Astrocyte (in vitro differentiated cells and primary cell): ENCODE measurements at regions not wholly inside any gene's neighbourhood (a gene's known extent, or its start where the extent isn't known, plus 50 kb on each side); places are given as distances from the start of the nearest gene placed in this dataset.

Experiments
- DNase-seq: peaks from one replicate; pipeline ENCODE4 v3.0.0-alpha.2; 2010; ENCODE audit warnings: low read depth
- FAIRE-seq: peaks from 2 replicates; lab custom pipeline; 2011; peaks lifted over from hg19 to GRCh38; lab: Jason Lieb, UNC
- H2AFZ ChIP-seq: 2 replicates; pipeline ENCODE4 v1.6.0; 2012; ENCODE audit warnings: low read depth, low read length, inconsistent platforms
- H3K27ac ChIP-seq: 2 replicates; pipeline ENCODE4 v1.5.1; 2011; ENCODE audit warnings: low read depth, low read length, inconsistent platforms
- H3K27me3 ChIP-seq: 2 replicates; pipeline ENCODE4 v1.6.0; 2011; ENCODE audit warnings: low read length, inconsistent platforms; ENCODE audit not compliant: insufficient read depth
- H3K36me3 ChIP-seq: 2 replicates; pipeline ENCODE4 v1.5.1; 2011; ENCODE audit warnings: low read length, inconsistent platforms; ENCODE audit not compliant: insufficient read depth
- H3K4me1 ChIP-seq: 2 replicates; pipeline ENCODE4 v1.5.1; 2011; ENCODE audit warnings: low read length, inconsistent platforms; ENCODE audit not compliant: insufficient read depth
- H3K4me2 ChIP-seq: 2 replicates; pipeline ENCODE4 v1.6.0; 2012; ENCODE audit warnings: low read length, inconsistent platforms
- H3K4me3 ChIP-seq: 2 replicates; pipeline ENCODE4 v1.5.1; 2011; ENCODE audit warnings: low read depth, mild to moderate bottlenecking, low read length, inconsistent platforms; ENCODE audit not compliant: insufficient read depth
- H3K79me2 ChIP-seq: 2 replicates; pipeline ENCODE4 v1.6.0; 2012; ENCODE audit warnings: mild to moderate bottlenecking, low read length, inconsistent platforms; ENCODE audit not compliant: insufficient read depth
- H3K9ac ChIP-seq: 2 replicates; pipeline ENCODE4 v1.6.0; 2012; ENCODE audit warnings: mild to moderate bottlenecking, low read length, inconsistent platforms
- H3K9me3 ChIP-seq: 2 replicates; pipeline ENCODE4 v1.5.1; 2012; ENCODE audit warnings: low read depth, mild to moderate bottlenecking, low read length, inconsistent platforms; ENCODE audit not compliant: insufficient read depth
- H4K20me1 ChIP-seq: 2 replicates; pipeline ENCODE4 v1.6.0; 2012; ENCODE audit warnings: low read length, inconsistent platforms; ENCODE audit not compliant: insufficient read depth
- H3K27ac Mint-ChIP-seq: one replicate; pipeline ENCODE4 v1.8.0; 2021; ENCODE audit warnings: mild to moderate bottlenecking, mixed read lengths; ENCODE audit not compliant: unreplicated experiment
- H3K27me3 Mint-ChIP-seq: one replicate; pipeline ENCODE4 v1.8.0; 2021; ENCODE audit warnings: low read depth, mixed read lengths; ENCODE audit not compliant: unreplicated experiment
- H3K36me3 Mint-ChIP-seq: one replicate; pipeline ENCODE4 v1.8.0; 2021; ENCODE audit warnings: low read depth, mixed read lengths; ENCODE audit not compliant: unreplicated experiment
- H3K4me1 Mint-ChIP-seq: one replicate; pipeline ENCODE4 v1.8.0; 2021; ENCODE audit warnings: low read depth, mixed read lengths; ENCODE audit not compliant: unreplicated experiment
- H3K4me3 Mint-ChIP-seq: one replicate; pipeline ENCODE4 v1.8.0; 2021; ENCODE audit warnings: mild to moderate bottlenecking, moderate library complexity, mixed read lengths; ENCODE audit not compliant: unreplicated experiment
- H3K9me3 Mint-ChIP-seq: one replicate; pipeline ENCODE4 v1.8.0; 2021; ENCODE audit warnings: mild to moderate bottlenecking, mixed read lengths; ENCODE audit not compliant: unreplicated experiment
- EZH2 ChIP-seq: IDR thresholded peaks from 2 replicates; pipeline ENCODE4 v1.6.1; 2012; ENCODE audit warnings: mild to moderate bottlenecking, low read length, inconsistent platforms; ENCODE audit not compliant: insufficient read depth
- TF ChIP-seq, protein P1 (sequence below): IDR thresholded peaks from 2 replicates; pipeline ENCODE4 v1.5.1; 2011; ENCODE audit warnings: low read depth, mild to moderate bottlenecking, inconsistent platforms, low read length, moderate library complexity; ENCODE audit not compliant: insufficient read depth

DNA sequence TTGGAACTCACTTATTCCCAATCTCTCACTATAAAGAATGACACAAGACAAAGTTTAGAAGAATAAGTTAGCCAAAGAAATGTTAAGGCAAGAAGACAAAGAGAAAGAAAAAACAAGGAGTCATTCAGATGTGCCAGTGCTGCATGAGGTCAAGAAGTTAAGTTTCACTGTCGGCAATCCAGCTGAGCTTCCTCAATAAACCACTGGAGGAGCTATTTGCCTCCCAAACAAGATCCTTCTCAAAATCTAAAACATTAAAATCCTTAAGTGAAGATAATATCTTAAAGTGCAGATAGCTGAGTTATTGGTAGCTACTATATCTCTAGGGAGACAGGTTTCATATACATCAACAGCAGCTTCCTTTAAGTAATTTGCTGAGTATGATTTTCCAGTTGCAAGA lies 512.3 kb downstream of the HDGFL1 start:
- no peaks in the 10 kb centered on the region for H3K4me1 ChIP-seq
- FAIRE-seq (no peak), DNase-seq (no peak)
- no peak overlapping the region for H3K27ac ChIP-seq
- no peaks in the 10 kb centered on the region for H3K36me3 ChIP-seq
- H3K27ac Mint-ChIP-seq = no peak overlapping the region
- H3K9me3 Mint-ChIP-seq = no peaks in the 10 kb centered on the region
- H3K4me1 Mint-ChIP-seq = no peaks in the 10 kb centered on the region
- no peaks in the 10 kb centered on the region for H3K27me3 Mint-ChIP-seq
- H3K4me3 Mint-ChIP-seq = no peak overlapping the region
- TF ChIP-seq, protein P1, sequence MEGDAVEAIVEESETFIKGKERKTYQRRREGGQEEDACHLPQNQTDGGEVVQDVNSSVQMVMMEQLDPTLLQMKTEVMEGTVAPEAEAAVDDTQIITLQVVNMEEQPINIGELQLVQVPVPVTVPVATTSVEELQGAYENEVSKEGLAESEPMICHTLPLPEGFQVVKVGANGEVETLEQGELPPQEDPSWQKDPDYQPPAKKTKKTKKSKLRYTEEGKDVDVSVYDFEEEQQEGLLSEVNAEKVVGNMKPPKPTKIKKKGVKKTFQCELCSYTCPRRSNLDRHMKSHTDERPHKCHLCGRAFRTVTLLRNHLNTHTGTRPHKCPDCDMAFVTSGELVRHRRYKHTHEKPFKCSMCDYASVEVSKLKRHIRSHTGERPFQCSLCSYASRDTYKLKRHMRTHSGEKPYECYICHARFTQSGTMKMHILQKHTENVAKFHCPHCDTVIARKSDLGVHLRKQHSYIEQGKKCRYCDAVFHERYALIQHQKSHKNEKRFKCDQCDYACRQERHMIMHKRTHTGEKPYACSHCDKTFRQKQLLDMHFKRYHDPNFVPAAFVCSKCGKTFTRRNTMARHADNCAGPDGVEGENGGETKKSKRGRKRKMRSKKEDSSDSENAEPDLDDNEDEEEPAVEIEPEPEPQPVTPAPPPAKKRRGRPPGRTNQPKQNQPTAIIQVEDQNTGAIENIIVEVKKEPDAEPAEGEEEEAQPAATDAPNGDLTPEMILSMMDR = peak; percentile 23
- no peak for TF ChIP-seq EZH2
- H3K27me3 ChIP-seq = no peaks in the 10 kb centered on the region
- no peaks in the 10 kb centered on the region for H3K9me3 ChIP-seq
- H3K36me3 Mint-ChIP-seq = no peaks in the 10 kb centered on the region
- H3K4me3 ChIP-seq = no peak overlapping the region
- no peaks in the 10 kb centered on the region for H4K20me1 ChIP-seq
- no peak overlapping the region for H2AFZ ChIP-seq
- no peaks in the 10 kb centered on the region for H3K79me2 ChIP-seq
- no peak overlapping the region for H3K4me2 ChIP-seq
- no peak overlapping the region for H3K9ac ChIP-seq

DNA sequence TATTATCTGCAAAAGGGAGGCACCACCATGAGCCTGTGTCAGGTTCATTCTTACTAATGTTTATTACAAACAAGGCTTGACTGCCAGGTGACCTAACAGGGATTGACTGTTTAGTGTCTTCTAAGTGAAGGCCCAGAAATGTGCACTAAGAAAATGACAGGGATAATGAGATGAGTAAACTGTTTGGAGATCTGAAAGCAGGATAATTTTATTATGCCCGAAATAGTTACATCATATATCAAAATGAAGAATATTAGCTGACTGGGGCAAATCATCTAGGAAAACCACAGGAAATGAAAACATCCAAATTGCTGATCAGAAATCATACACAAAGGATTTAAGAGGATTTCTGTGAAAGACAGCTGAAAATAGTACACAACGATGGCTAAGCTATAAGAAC lies 516.7 kb downstream of the HDGFL1 start:
- no peak overlapping the region for H3K27ac ChIP-seq
- Mint-ChIP-seq H3K9me3 (no peaks in the 10 kb centered on the region), H3K27me3 (peaks cover 2% of the 10 kb centered on the region), H3K4me3 (no peak overlapping the region), H3K4me1 (no peaks in the 10 kb centered on the region), H3K27ac (no peak overlapping the region), H3K36me3 (no peaks in the 10 kb centered on the region)
- H3K9me3 ChIP-seq = no peaks in the 10 kb centered on the region
- no peak overlapping the region for H3K9ac ChIP-seq
- H4K20me1 ChIP-seq = no peaks in the 10 kb centered on the region
- no peaks in the 10 kb centered on the region for H3K4me1 ChIP-seq
- H2AFZ ChIP-seq = no peak overlapping the region
- H3K4me3 ChIP-seq = no peak overlapping the region
- FAIRE-seq (no peak), DNase-seq (no peak)
- no peaks in the 10 kb centered on the region for H3K79me2 ChIP-seq
- no peak for TF ChIP-seq EZH2
- TF ChIP-seq, protein P1 = no peak
- H3K27me3 ChIP-seq = no peaks in the 10 kb centered on the region
- H3K36me3 ChIP-seq = no peaks in the 10 kb centered on the region
- no peak overlapping the region for H3K4me2 ChIP-seq

DNA sequence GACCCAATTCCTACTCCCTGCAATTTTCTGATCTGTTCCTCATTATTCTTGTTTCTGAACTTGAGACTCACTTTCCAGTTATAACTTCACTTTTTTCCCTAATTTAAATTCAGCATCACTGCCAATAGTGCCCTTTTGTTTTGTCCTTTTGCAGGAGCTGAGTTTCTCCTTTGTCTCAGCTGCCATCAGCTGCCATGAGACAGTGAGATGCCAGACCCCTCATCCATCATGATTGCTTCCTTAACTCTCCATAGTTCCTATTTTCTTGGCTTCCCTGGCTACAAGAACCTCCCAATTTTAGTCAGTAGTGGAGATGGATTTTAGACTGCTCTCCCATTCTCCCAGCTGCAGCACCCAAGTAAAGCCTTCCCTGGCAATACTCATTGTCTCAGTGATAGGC lies 518.1 kb downstream of the HDGFL1 start:
- DNase-seq (no peak), FAIRE-seq (no peak)
- no peaks in the 10 kb centered on the region for H3K4me1 Mint-ChIP-seq
- H3K36me3 ChIP-seq = no peaks in the 10 kb centered on the region
- H3K4me3 ChIP-seq = no peak overlapping the region
- H3K9me3 Mint-ChIP-seq = no peaks in the 10 kb centered on the region
- H3K27ac ChIP-seq = no peak overlapping the region
- H3K36me3 Mint-ChIP-seq = no peaks in the 10 kb centered on the region
- no peaks in the 10 kb centered on the region for H3K27me3 ChIP-seq
- no peak overlapping the region for H2AFZ ChIP-seq
- H3K4me2 ChIP-seq = no peak overlapping the region
- no peak overlapping the region for H3K27ac Mint-ChIP-seq
- TF ChIP-seq, protein P1 = no peak
- no peak for TF ChIP-seq EZH2
- H3K4me3 Mint-ChIP-seq = no peak overlapping the region
- peaks cover 2% of the 10 kb centered on the region for H3K27me3 Mint-ChIP-seq
- no peak overlapping the region for H3K9ac ChIP-seq
- H3K4me1 ChIP-seq = no peaks in the 10 kb centered on the region
- H4K20me1 ChIP-seq = no peaks in the 10 kb centered on the region
- no peaks in the 10 kb centered on the region for H3K9me3 ChIP-seq
- no peaks in the 10 kb centered on the region for H3K79me2 ChIP-seq
